ENCODE measurements at regions not wholly inside any gene's neighbourhood (a gene's known extent, or its start where the extent isn't known, plus 50 kb on each side); places are given as distances from the start of the nearest gene placed in this dataset.

- TF ChIP-seq CTCF (IDR thresholded peaks at IDR 0.05) (no peak), EZH2 (IDR thresholded peaks at IDR 0.05; ENCODE audit: borderline replicate concordance, insufficient read depth, low read depth, low read length, poor library complexity, severe bottlenecking) (no peak)
These were observed 462.4 kb upstream of the KLF6 start for GRCh38 chr10:4247379-4247778.

Measured in B cell (primary cell).